ENCODE measurements at regions not wholly inside any gene's neighbourhood (a gene's known extent, or its start where the extent isn't known, plus 50 kb on each side); places are given as distances from the start of the nearest gene placed in this dataset.

GRCh38 chr7:41608447-41608846 is 94.4 kb downstream of the INHBA start:
- intact Hi-C loops (cut with micrococcal nuclease; ENCODE audit: unreplicated experiment) = no loop called here
- no peaks in the 10 kb centered on the region for H3K4me1 ChIP-seq (ENCODE audit: control insufficient read depth, insufficient read depth, low read length)
- H3K4me3 ChIP-seq = no peak overlapping the region
- H3K4me2 ChIP-seq (ENCODE audit: control insufficient read depth, insufficient read depth) = no peak overlapping the region
- H3K27me3 ChIP-seq (replicated peaks in 1 of 2; ENCODE audit: control insufficient read depth in 2 of 2, insufficient read depth in 2 of 2, low read length in 1 of 2) = no peaks in the 10 kb centered on the region
- H3K36me3 ChIP-seq (ENCODE audit: control insufficient read depth in 2 of 2, insufficient read depth in 2 of 2, low read length in 1 of 2) = no peaks in the 10 kb centered on the region
- RAD21 ChIA-PET (ENCODE audit: unreplicated experiment) = no interaction called here
- H3K79me2 ChIP-seq (ENCODE audit: control insufficient read depth, insufficient read depth, low read length) = no peaks in the 10 kb centered on the region
- TF ChIP-seq RFX5 (IDR thresholded peaks at IDR 0.05; ENCODE audit: low read depth, low read length) (no peak), KLF5 (IDR thresholded peaks at IDR 0.05; ENCODE audit: partially characterized antibody) (no peak), IRF3 (IDR thresholded peaks at IDR 0.05) (no peak), MTA3 (IDR thresholded peaks at IDR 0.05; ENCODE audit: borderline replicate concordance, low read length) (no peak), NRF1 (conservative IDR thresholded peaks at IDR 0.05; ENCODE audit: low read depth, low read length) (no peak), SREBF1 (IDR thresholded peaks at IDR 0.05; ENCODE audit: low read length) (no peak), ZNF24 (IDR thresholded peaks at IDR 0.05) (no peak), FOXK2 (IDR thresholded peaks at IDR 0.05) (no peak), CBX5 (IDR thresholded peaks at IDR 0.05; ENCODE audit: low read depth) (no peak), YBX1 (IDR thresholded peaks at IDR 0.05) (no peak), E2F4 (IDR thresholded peaks at IDR 0.05; ENCODE audit: low read depth, low read length) (no peak), TCF12 (IDR thresholded peaks at IDR 0.05; ENCODE audit: low read depth, low read length) (no peak), CBX3 (IDR thresholded peaks at IDR 0.05; ENCODE audit: borderline replicate concordance, low read depth) (no peak), SKIL (IDR thresholded peaks at IDR 0.05; ENCODE audit: low read depth, poor library complexity, severe bottlenecking) (no peak)
- TF ChIP-seq, protein P1, sequence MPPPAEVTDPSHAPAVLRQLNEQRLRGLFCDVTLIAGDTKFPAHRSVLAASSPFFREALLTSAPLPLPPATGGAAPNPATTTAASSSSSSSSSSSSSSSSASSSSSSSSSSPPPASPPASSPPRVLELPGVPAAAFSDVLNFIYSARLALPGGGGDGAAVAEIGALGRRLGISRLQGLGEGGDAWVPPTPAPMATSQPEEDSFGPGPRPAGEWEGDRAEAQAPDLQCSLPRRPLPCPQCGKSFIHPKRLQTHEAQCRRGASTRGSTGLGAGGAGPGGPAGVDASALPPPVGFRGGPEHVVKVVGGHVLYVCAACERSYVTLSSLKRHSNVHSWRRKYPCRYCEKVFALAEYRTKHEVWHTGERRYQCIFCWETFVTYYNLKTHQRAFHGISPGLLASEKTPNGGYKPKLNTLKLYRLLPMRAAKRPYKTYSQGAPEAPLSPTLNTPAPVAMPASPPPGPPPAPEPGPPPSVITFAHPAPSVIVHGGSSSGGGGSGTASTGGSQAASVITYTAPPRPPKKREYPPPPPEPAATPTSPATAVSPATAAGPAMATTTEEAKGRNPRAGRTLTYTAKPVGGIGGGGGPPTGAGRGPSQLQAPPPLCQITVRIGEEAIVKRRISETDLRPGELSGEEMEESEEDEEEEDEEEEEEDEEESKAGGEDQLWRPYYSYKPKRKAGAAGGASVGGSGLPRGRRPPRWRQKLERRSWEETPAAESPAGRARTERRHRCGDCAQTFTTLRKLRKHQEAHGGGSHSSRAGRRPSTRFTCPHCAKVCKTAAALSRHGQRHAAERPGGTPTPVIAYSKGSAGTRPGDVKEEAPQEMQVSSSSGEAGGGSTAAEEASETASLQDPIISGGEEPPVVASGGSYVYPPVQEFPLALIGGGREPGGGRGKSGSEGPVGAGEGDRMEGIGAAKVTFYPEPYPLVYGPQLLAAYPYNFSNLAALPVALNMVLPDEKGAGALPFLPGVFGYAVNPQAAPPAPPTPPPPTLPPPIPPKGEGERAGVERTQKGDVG (CRISPR knock-in tag; IDR thresholded peaks at IDR 0.05) = no peak
- 2% methylated on average over 2 of the region's 2 CpGs for WGBS (ENCODE audit: insufficient coverage, insufficient replicate concordance, low lambda C conversion rate, missing lambda C conversion rate)
- BruUV-seq (replicated peaks) = no TSS peak
- SMC1A ChIA-PET (ENCODE audit: uncharacterized antibody, unreplicated experiment) = interaction anchor here (0.7 to 1.0 kb wide), 2 partner anchors 12 to 1256 kb away, joined by 3 read pairs; no protein-coding TSS in a partner anchor
- FAIRE-seq (no peak), DNase-seq (ENCODE audit: low read depth, low spot score) (no peak), ATAC-seq (no peak)
- in situ Hi-C loops (cut with MboI) = no loop called here
- no peak overlapping the region for H2AFZ ChIP-seq (ENCODE audit: control insufficient read depth, low read depth, low read length)
- POLR2A ChIA-PET = interaction anchor here (0.7 kb wide), 1 partner anchor 12 kb away, joined by 4 read pairs; no protein-coding TSS in a partner anchor
- H3K9ac ChIP-seq (ENCODE audit: control insufficient read depth, insufficient read depth, low read length) = no peak overlapping the region
- H3K9me3 ChIP-seq (replicated peaks; ENCODE audit: control insufficient read depth, insufficient read depth, low read length) = no peaks in the 10 kb centered on the region
- H3K27ac ChIP-seq (ENCODE audit: control insufficient read depth, insufficient read depth) = no peak overlapping the region
- CTCF ChIA-PET = no interaction called here
- H4K20me1 ChIP-seq (ENCODE audit: control insufficient read depth, insufficient read depth) = no peaks in the 10 kb centered on the region

Data from GM12878 (cell line).